ENCODE measurements at regions not wholly inside any gene's neighbourhood (a gene's known extent, or its start where the extent isn't known, plus 50 kb on each side); places are given as distances from the start of the nearest gene placed in this dataset.
A peak's percentile ranks its signal among the peaks of the same experiment; 100 is the strongest.

DNA sequence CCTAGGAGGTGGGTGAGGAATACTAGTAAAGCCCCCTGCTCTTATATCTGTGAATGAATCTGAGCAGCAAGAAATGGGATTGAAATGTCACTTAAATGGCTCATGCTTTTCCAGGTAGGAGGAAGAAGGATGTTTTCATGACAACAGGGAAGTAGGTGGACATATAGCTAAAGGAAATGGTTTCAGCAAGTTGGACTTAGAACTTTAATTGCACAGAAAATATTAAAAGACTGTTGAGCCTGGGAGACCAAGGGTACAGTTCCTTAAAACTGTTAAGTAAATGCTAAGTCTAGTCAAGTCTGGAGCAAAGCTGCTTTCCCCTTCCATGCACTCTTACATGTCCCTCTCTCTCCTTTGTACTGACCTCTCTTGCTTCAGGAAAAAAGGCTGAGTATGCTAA is 301.3 kb downstream of the HGF start:
- DNase-seq (ENCODE audit: low read depth) (no peak), FAIRE-seq (no peak)
- Mint-ChIP-seq H3K27me3 (ENCODE audit: low read depth, unreplicated experiment) (no peaks in the 10 kb centered on the region), H3K9me3 (ENCODE audit: unreplicated experiment) (no peaks in the 10 kb centered on the region), H3K36me3 (ENCODE audit: low read depth, unreplicated experiment) (no peaks in the 10 kb centered on the region), H3K4me3 (ENCODE audit: unreplicated experiment) (no peak overlapping the region), H3K27ac (ENCODE audit: unreplicated experiment) (no peak overlapping the region), H3K4me1 (ENCODE audit: low read depth, unreplicated experiment) (peaks cover 3% of the 10 kb centered on the region)
- no peaks in the 10 kb centered on the region for H3K79me2 ChIP-seq (ENCODE audit: insufficient read depth, low read length)
- TF ChIP-seq EZH2 (IDR thresholded peaks at IDR 0.05; ENCODE audit: insufficient read depth, low read length): no peak
- TF ChIP-seq, protein P1, sequence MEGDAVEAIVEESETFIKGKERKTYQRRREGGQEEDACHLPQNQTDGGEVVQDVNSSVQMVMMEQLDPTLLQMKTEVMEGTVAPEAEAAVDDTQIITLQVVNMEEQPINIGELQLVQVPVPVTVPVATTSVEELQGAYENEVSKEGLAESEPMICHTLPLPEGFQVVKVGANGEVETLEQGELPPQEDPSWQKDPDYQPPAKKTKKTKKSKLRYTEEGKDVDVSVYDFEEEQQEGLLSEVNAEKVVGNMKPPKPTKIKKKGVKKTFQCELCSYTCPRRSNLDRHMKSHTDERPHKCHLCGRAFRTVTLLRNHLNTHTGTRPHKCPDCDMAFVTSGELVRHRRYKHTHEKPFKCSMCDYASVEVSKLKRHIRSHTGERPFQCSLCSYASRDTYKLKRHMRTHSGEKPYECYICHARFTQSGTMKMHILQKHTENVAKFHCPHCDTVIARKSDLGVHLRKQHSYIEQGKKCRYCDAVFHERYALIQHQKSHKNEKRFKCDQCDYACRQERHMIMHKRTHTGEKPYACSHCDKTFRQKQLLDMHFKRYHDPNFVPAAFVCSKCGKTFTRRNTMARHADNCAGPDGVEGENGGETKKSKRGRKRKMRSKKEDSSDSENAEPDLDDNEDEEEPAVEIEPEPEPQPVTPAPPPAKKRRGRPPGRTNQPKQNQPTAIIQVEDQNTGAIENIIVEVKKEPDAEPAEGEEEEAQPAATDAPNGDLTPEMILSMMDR (IDR thresholded peaks at IDR 0.05; ENCODE audit: insufficient read depth, low read depth, low read length): no peak
- H4K20me1 ChIP-seq (ENCODE audit: insufficient read depth, low read length): no peaks in the 10 kb centered on the region
- H3K27me3 ChIP-seq (ENCODE audit: insufficient read depth, low read length): no peaks in the 10 kb centered on the region
- no peak overlapping the region for H3K4me2 ChIP-seq (ENCODE audit: low read length)
- H3K4me1 ChIP-seq (ENCODE audit: insufficient read depth, low read length): no peaks in the 10 kb centered on the region
- H3K4me3 ChIP-seq (ENCODE audit: insufficient read depth, low read depth, low read length): no peak overlapping the region
- H2AFZ ChIP-seq (ENCODE audit: low read depth, low read length): no peak overlapping the region
- H3K36me3 ChIP-seq (ENCODE audit: insufficient read depth, low read length): no peaks in the 10 kb centered on the region
- no peak overlapping the region for H3K9ac ChIP-seq (ENCODE audit: low read length)
- H3K27ac ChIP-seq (ENCODE audit: low read depth, low read length): no peak overlapping the region
- H3K9me3 ChIP-seq (ENCODE audit: insufficient read depth, low read depth, low read length): no peaks in the 10 kb centered on the region

DNA sequence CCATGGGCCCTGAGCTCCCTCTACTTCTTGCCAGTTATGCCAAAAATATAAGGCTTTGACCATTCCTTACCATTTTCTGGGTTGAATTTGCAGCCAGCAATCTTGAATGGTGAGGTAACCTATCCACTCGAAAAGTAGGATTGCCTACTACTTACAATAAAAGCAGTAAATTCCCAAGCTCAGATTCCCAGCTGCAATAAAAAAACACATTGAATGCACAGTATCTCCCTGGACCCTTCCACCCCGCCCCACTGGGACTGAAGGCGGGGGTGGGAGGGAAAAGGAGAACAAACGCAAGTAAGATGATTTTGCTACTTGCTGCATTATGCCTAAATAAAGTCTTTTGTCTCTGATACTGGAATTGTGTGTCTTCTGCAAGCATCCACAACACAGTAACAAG is 301.9 kb downstream of the HGF start:
- Histone ChIP-seq H3K79me2 (ENCODE audit: insufficient read depth, low read length) (no peaks in the 10 kb centered on the region), H3K9ac (ENCODE audit: low read length) (no peak overlapping the region), H3K36me3 (ENCODE audit: insufficient read depth, low read length) (no peaks in the 10 kb centered on the region), H3K9me3 (ENCODE audit: insufficient read depth, low read depth, low read length) (no peaks in the 10 kb centered on the region), H2AFZ (ENCODE audit: low read depth, low read length) (no peak overlapping the region), H4K20me1 (ENCODE audit: insufficient read depth, low read length) (no peaks in the 10 kb centered on the region), H3K4me1 (ENCODE audit: insufficient read depth, low read length) (no peaks in the 10 kb centered on the region), H3K27ac (ENCODE audit: low read depth, low read length) (no peak overlapping the region), H3K4me3 (ENCODE audit: insufficient read depth, low read depth, low read length) (no peak overlapping the region), H3K4me2 (ENCODE audit: low read length) (no peak overlapping the region), H3K27me3 (ENCODE audit: insufficient read depth, low read length) (no peaks in the 10 kb centered on the region)
- no peak overlapping the region for H3K27ac Mint-ChIP-seq (ENCODE audit: unreplicated experiment)
- H3K4me3 Mint-ChIP-seq (ENCODE audit: unreplicated experiment): no peak overlapping the region
- H3K27me3 Mint-ChIP-seq (ENCODE audit: low read depth, unreplicated experiment): no peaks in the 10 kb centered on the region
- FAIRE-seq: no peak
- no peaks in the 10 kb centered on the region for H3K36me3 Mint-ChIP-seq (ENCODE audit: low read depth, unreplicated experiment)
- no peak for DNase-seq (ENCODE audit: low read depth)
- TF ChIP-seq EZH2 (IDR thresholded peaks at IDR 0.05; ENCODE audit: insufficient read depth, low read length): no peak
- TF ChIP-seq, protein P1 (IDR thresholded peaks at IDR 0.05; ENCODE audit: insufficient read depth, low read depth, low read length): no peak
- H3K4me1 Mint-ChIP-seq (ENCODE audit: low read depth, unreplicated experiment): peaks cover 3% of the 10 kb centered on the region
- H3K9me3 Mint-ChIP-seq (ENCODE audit: unreplicated experiment): no peaks in the 10 kb centered on the region

DNA sequence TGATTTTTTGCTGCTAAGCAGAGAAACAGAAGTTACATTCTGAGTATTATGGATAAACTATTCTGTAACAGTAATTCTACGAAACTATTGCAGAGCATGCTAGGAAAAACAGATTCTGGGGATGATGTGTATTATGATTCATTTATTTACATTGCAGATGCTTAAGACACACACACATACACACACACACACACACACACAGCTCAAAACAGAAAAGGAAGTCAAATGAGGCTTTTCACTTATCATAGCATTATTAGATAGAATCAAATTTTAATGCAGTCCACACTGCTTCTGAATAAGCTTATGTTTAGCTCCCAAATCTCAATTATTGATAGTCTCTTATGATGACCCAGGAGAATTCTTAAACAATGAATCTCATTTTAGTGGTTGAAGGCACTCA is 307.2 kb downstream of the HGF start:
- Histone ChIP-seq H3K4me3 (ENCODE audit: insufficient read depth, low read depth, low read length) (no peak overlapping the region), H3K27me3 (ENCODE audit: insufficient read depth, low read length) (no peaks in the 10 kb centered on the region), H4K20me1 (ENCODE audit: insufficient read depth, low read length) (no peaks in the 10 kb centered on the region), H3K9ac (ENCODE audit: low read length) (no peak overlapping the region), H3K27ac (ENCODE audit: low read depth, low read length) (no peak overlapping the region), H3K4me1 (ENCODE audit: insufficient read depth, low read length) (no peaks in the 10 kb centered on the region), H3K79me2 (ENCODE audit: insufficient read depth, low read length) (no peaks in the 10 kb centered on the region), H3K9me3 (ENCODE audit: insufficient read depth, low read depth, low read length) (no peaks in the 10 kb centered on the region), H3K4me2 (ENCODE audit: low read length) (no peak overlapping the region), H2AFZ (ENCODE audit: low read depth, low read length) (no peak overlapping the region), H3K36me3 (ENCODE audit: insufficient read depth, low read length) (no peaks in the 10 kb centered on the region)
- FAIRE-seq (peak; percentile 9), DNase-seq (ENCODE audit: low read depth) (peak; percentile 63)
- H3K27me3 Mint-ChIP-seq (ENCODE audit: low read depth, unreplicated experiment): no peaks in the 10 kb centered on the region
- TF ChIP-seq EZH2 (IDR thresholded peaks at IDR 0.05; ENCODE audit: insufficient read depth, low read length): no peak
- TF ChIP-seq, protein P1 (IDR thresholded peaks at IDR 0.05; ENCODE audit: insufficient read depth, low read depth, low read length): no peak
- H3K9me3 Mint-ChIP-seq (ENCODE audit: unreplicated experiment): no peaks in the 10 kb centered on the region
- no peaks in the 10 kb centered on the region for H3K4me1 Mint-ChIP-seq (ENCODE audit: low read depth, unreplicated experiment)
- H3K36me3 Mint-ChIP-seq (ENCODE audit: low read depth, unreplicated experiment): no peaks in the 10 kb centered on the region
- no peak overlapping the region for H3K27ac Mint-ChIP-seq (ENCODE audit: unreplicated experiment)
- H3K4me3 Mint-ChIP-seq (ENCODE audit: unreplicated experiment): no peak overlapping the region

Measured in astrocyte (in vitro differentiated cells and primary cell).